ENCODE measurements at regions not wholly inside any gene's neighbourhood (a gene's known extent, or its start where the extent isn't known, plus 50 kb on each side); places are given as distances from the start of the nearest gene placed in this dataset.

DNA sequence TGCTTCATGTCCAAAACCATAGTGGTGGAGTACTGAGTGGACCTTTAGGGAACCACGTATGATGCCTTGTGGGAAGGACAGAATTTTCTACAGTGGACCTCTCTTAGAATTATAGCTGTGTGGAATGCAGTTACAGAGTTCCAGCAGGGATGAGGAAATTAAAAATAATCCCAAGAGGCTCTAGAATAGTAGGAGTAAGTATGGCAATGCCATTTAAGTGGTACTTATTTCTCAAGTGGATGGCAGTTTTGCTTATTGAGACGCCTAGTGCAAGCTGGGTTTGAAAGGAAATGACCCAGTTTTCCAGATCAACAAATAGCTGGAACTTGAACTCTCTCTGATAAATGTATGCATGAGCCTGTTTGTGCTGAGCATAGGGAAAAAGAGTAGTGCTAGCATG, 431.6 kb downstream of the PRR16 start:
- H3K27me3 Mint-ChIP-seq (ENCODE audit: insufficient read depth, low read depth) = peaks cover 2% of the 10 kb centered on the region
- Histone ChIP-seq H3K79me2 (ENCODE audit: low read depth) (no peaks in the 10 kb centered on the region), H3K9me3 (ENCODE audit: low read depth) (no peaks in the 10 kb centered on the region), H3K4me2 (no peak overlapping the region), H3K27me3 (no peaks in the 10 kb centered on the region), H3K27ac (no peak overlapping the region), H2AFZ (replicated peaks) (no peak overlapping the region), H3K4me1 (no peaks in the 10 kb centered on the region), H3K36me3 (no peaks in the 10 kb centered on the region), H4K20me1 (ENCODE audit: low read depth) (no peaks in the 10 kb centered on the region), H3K9ac (no peak overlapping the region), H3F3A (ENCODE audit: low read depth) (no peaks in the 10 kb centered on the region), H3K4me3 (no peak overlapping the region)
- H3K4me3 Mint-ChIP-seq = no peak overlapping the region
- no peak for TF ChIP-seq EZH2phosphoT487 (IDR thresholded peaks at IDR 0.05)
- TF ChIP-seq EZH2 (IDR thresholded peaks at IDR 0.05) = no peak
- no peak for TF ChIP-seq CTCF (IDR thresholded peaks at IDR 0.05)
- H3K9me3 Mint-ChIP-seq = no peaks in the 10 kb centered on the region
- no peak overlapping the region for H3K27ac Mint-ChIP-seq
- H3K36me3 Mint-ChIP-seq = no peaks in the 10 kb centered on the region
- no peaks in the 10 kb centered on the region for H3K4me1 Mint-ChIP-seq
- no peak for DNase-seq (ENCODE audit: low spot score)

DNA sequence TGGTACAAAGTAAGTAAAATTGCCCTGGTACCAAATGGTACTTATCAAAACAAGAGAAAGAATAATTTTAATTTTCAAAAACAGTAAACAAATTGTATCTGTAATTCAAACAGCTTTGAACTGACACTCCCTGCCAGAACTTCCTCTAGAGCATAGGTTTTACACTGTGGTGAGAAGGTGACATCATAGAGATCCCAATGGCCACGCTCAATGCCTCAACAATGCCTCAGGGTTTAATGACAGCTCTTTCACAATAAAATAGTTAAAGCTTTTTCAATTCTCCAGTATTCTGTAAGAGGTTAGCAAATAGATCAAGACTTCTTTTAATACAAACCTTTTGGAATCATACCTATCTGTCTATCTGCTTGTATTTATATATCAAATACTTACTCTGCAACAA, 437.1 kb downstream of the PRR16 start:
- H3K4me3 ChIP-seq = no peak overlapping the region
- H3K9me3 ChIP-seq (ENCODE audit: low read depth) = no peaks in the 10 kb centered on the region
- H3K4me2 ChIP-seq = no peak overlapping the region
- no peaks in the 10 kb centered on the region for H3K79me2 ChIP-seq (ENCODE audit: low read depth)
- H4K20me1 ChIP-seq (ENCODE audit: low read depth) = no peaks in the 10 kb centered on the region
- H3K36me3 Mint-ChIP-seq = no peaks in the 10 kb centered on the region
- no peaks in the 10 kb centered on the region for H3F3A ChIP-seq (ENCODE audit: low read depth)
- H3K27ac Mint-ChIP-seq = no peak overlapping the region
- H3K9me3 Mint-ChIP-seq = no peaks in the 10 kb centered on the region
- no peak for TF ChIP-seq CTCF (IDR thresholded peaks at IDR 0.05)
- no peak for TF ChIP-seq EZH2 (IDR thresholded peaks at IDR 0.05)
- no peak for TF ChIP-seq EZH2phosphoT487 (IDR thresholded peaks at IDR 0.05)
- no peak overlapping the region for H3K4me3 Mint-ChIP-seq
- no peak overlapping the region for H2AFZ ChIP-seq (replicated peaks)
- no peak overlapping the region for H3K9ac ChIP-seq
- H3K27ac ChIP-seq = no peak overlapping the region
- H3K27me3 Mint-ChIP-seq (ENCODE audit: insufficient read depth, low read depth) = peaks cover 2% of the 10 kb centered on the region
- no peaks in the 10 kb centered on the region for H3K36me3 ChIP-seq
- no peaks in the 10 kb centered on the region for H3K4me1 ChIP-seq
- no peak for DNase-seq (ENCODE audit: low spot score)
- no peaks in the 10 kb centered on the region for H3K4me1 Mint-ChIP-seq
- H3K27me3 ChIP-seq = no peaks in the 10 kb centered on the region

GRCh38 chr5:120907953-120908352, 443.9 kb downstream of the PRR16 start:
- Mint-ChIP-seq H3K4me3 (no peak overlapping the region), H3K36me3 (no peaks in the 10 kb centered on the region), H3K4me1 (peaks cover 2% of the 10 kb centered on the region), H3K9me3 (no peaks in the 10 kb centered on the region), H3K27me3 (ENCODE audit: insufficient read depth, low read depth) (no peaks in the 10 kb centered on the region), H3K27ac (no peak overlapping the region)
- no peaks in the 10 kb centered on the region for H3K4me1 ChIP-seq
- H4K20me1 ChIP-seq (ENCODE audit: low read depth) = no peaks in the 10 kb centered on the region
- no peaks in the 10 kb centered on the region for H3K9me3 ChIP-seq (ENCODE audit: low read depth)
- TF ChIP-seq EZH2 (IDR thresholded peaks at IDR 0.05) = no peak
- no peak for TF ChIP-seq EZH2phosphoT487 (IDR thresholded peaks at IDR 0.05)
- no peak for TF ChIP-seq CTCF (IDR thresholded peaks at IDR 0.05)
- H3K27ac ChIP-seq = no peak overlapping the region
- DNase-seq (ENCODE audit: low spot score) = no peak
- H3K4me2 ChIP-seq = no peak overlapping the region
- H3K36me3 ChIP-seq = no peaks in the 10 kb centered on the region
- H3F3A ChIP-seq (ENCODE audit: low read depth) = no peaks in the 10 kb centered on the region
- no peak overlapping the region for H2AFZ ChIP-seq (replicated peaks)
- H3K9ac ChIP-seq = no peak overlapping the region
- no peak overlapping the region for H3K4me3 ChIP-seq
- no peaks in the 10 kb centered on the region for H3K79me2 ChIP-seq (ENCODE audit: low read depth)
- H3K27me3 ChIP-seq = no peaks in the 10 kb centered on the region

- H3K4me2 ChIP-seq = no peak overlapping the region
- H3K79me2 ChIP-seq (ENCODE audit: low read depth) = no peaks in the 10 kb centered on the region
- H3K4me3 ChIP-seq = no peak overlapping the region
- no peaks in the 10 kb centered on the region for H3K4me1 ChIP-seq
- no peak for TF ChIP-seq EZH2phosphoT487 (IDR thresholded peaks at IDR 0.05)
- Mint-ChIP-seq H3K27ac (no peak overlapping the region), H3K36me3 (no peaks in the 10 kb centered on the region), H3K27me3 (ENCODE audit: insufficient read depth, low read depth) (no peaks in the 10 kb centered on the region), H3K9me3 (no peaks in the 10 kb centered on the region), H3K4me3 (no peak overlapping the region), H3K4me1 (peaks cover 2% of the 10 kb centered on the region)
- no peak overlapping the region for H3K9ac ChIP-seq
- H4K20me1 ChIP-seq (ENCODE audit: low read depth) = no peaks in the 10 kb centered on the region
- H3F3A ChIP-seq (ENCODE audit: low read depth) = no peaks in the 10 kb centered on the region
- DNase-seq (ENCODE audit: low spot score) = no peak
- no peaks in the 10 kb centered on the region for H3K36me3 ChIP-seq
- H3K27ac ChIP-seq = no peak overlapping the region
- H2AFZ ChIP-seq (replicated peaks) = no peak overlapping the region
- no peaks in the 10 kb centered on the region for H3K9me3 ChIP-seq (ENCODE audit: low read depth)
- H3K27me3 ChIP-seq = no peaks in the 10 kb centered on the region
These were observed 446.5 kb downstream of the PRR16 start for GRCh38 chr5:120910629-120911028.

Data from neural progenitor cell (in vitro differentiated cells).